Chondrocyte (in vitro differentiated cells): ENCODE measurements at regions not wholly inside any gene's neighbourhood (a gene's known extent, or its start where the extent isn't known, plus 50 kb on each side); places are given as distances from the start of the nearest gene placed in this dataset.

ENCODE experiments used
- DNase-seq: peaks from one replicate; pipeline ENCODE4 v3.0.0; 2021; ENCODE audit warnings: mixed read lengths, low spot score
- H3K27ac Mint-ChIP-seq: one replicate; pipeline ENCODE4 v1.8.0; 2021; ENCODE audit warnings: mild to moderate bottlenecking, moderate library complexity, mixed read lengths; ENCODE audit not compliant: unreplicated experiment
- H3K27me3 Mint-ChIP-seq: 2 replicates; pipeline ENCODE4 v1.8.0; 2021; ENCODE audit warnings: low read depth, mixed read lengths
- H3K36me3 Mint-ChIP-seq: 2 replicates; pipeline ENCODE4 v1.8.0; 2021; ENCODE audit warnings: low read depth, mixed read lengths
- H3K4me1 Mint-ChIP-seq: 2 replicates; pipeline ENCODE4 v1.8.0; 2021; ENCODE audit warnings: low read depth, mild to moderate bottlenecking, mixed read lengths
- H3K4me3 Mint-ChIP-seq: one replicate; pipeline ENCODE4 v1.8.0; 2021; ENCODE audit warnings: mild to moderate bottlenecking, moderate library complexity, mixed read lengths; ENCODE audit not compliant: unreplicated experiment
- H3K9me3 Mint-ChIP-seq: 2 replicates; pipeline ENCODE4 v1.8.0; 2021; ENCODE audit warnings: low read depth, mixed read lengths
- CTCF ChIP-seq: fragments of 200-600 bp; sonication (generic); IDR thresholded peaks from 2 replicates; pipeline ENCODE4 v1.5.0; 2021; ENCODE audit warnings: antibody characterized with exemption, mild to moderate bottlenecking, moderate library complexity

GRCh38 chrX:6906608-6907007 is 240.9 kb upstream of the STS start:
- no peaks in the 10 kb centered on the region for H3K4me1 Mint-ChIP-seq
- H3K36me3 Mint-ChIP-seq: no peaks in the 10 kb centered on the region
- no peak overlapping the region for H3K4me3 Mint-ChIP-seq
- no peaks in the 10 kb centered on the region for H3K9me3 Mint-ChIP-seq
- no peaks in the 10 kb centered on the region for H3K27me3 Mint-ChIP-seq
- TF ChIP-seq CTCF: no peak
- no peak overlapping the region for H3K27ac Mint-ChIP-seq
- no peak for DNase-seq

- no peaks in the 10 kb centered on the region for H3K4me1 Mint-ChIP-seq
- H3K27me3 Mint-ChIP-seq: no peaks in the 10 kb centered on the region
- H3K4me3 Mint-ChIP-seq: no peak overlapping the region
- no peaks in the 10 kb centered on the region for H3K9me3 Mint-ChIP-seq
- no peak for TF ChIP-seq CTCF
- H3K36me3 Mint-ChIP-seq: no peaks in the 10 kb centered on the region
- no peak for DNase-seq
- no peak overlapping the region for H3K27ac Mint-ChIP-seq
Observed at GRCh38 chrX:6904156-6904555, 243.4 kb upstream of the STS start.

GRCh38 chrX:6898371-6898770 is 249.1 kb upstream of the STS start:
- H3K4me1 Mint-ChIP-seq: no peaks in the 10 kb centered on the region
- H3K9me3 Mint-ChIP-seq: no peaks in the 10 kb centered on the region
- no peak for DNase-seq
- no peak overlapping the region for H3K27ac Mint-ChIP-seq
- no peaks in the 10 kb centered on the region for H3K36me3 Mint-ChIP-seq
- no peaks in the 10 kb centered on the region for H3K27me3 Mint-ChIP-seq
- no peak overlapping the region for H3K4me3 Mint-ChIP-seq
- no peak for TF ChIP-seq CTCF

GRCh38 chrX:6891404-6891803 is 256.1 kb upstream of the STS start:
- no peak for TF ChIP-seq CTCF
- Mint-ChIP-seq H3K36me3 (no peaks in the 10 kb centered on the region), H3K27ac (no peak overlapping the region), H3K4me1 (no peaks in the 10 kb centered on the region), H3K4me3 (no peak overlapping the region), H3K9me3 (peaks cover 8% of the 10 kb centered on the region), H3K27me3 (no peaks in the 10 kb centered on the region)
- DNase-seq: no peak

GRCh38 chrX:6890544-6891261 is 256.8 kb upstream of the STS start:
- Mint-ChIP-seq H3K4me3 (no peak overlapping the region), H3K27ac (no peak overlapping the region), H3K27me3 (no peaks in the 10 kb centered on the region), H3K9me3 (peaks cover 8% of the 10 kb centered on the region), H3K36me3 (no peaks in the 10 kb centered on the region), H3K4me1 (no peaks in the 10 kb centered on the region)
- no peak for TF ChIP-seq CTCF
- no peak for DNase-seq
